ENCODE measurements at regions not wholly inside any gene's neighbourhood (a gene's known extent, or its start where the extent isn't known, plus 50 kb on each side); places are given as distances from the start of the nearest gene placed in this dataset.

GRCh38 chr2:58916063-58916462 is 674.9 kb upstream of the FANCL start:
- TF ChIP-seq POLR2AphosphoS5 (IDR thresholded peaks at IDR 0.05) (no peak), CTCF (IDR thresholded peaks at IDR 0.05) (no peak), POLR2A (IDR thresholded peaks at IDR 0.05) (no peak)
